OCI-LY7 (cell line): ENCODE measurements at regions not wholly inside any gene's neighbourhood (a gene's known extent, or its start where the extent isn't known, plus 50 kb on each side); places are given as distances from the start of the nearest gene placed in this dataset.

Experiments used
- BruUV-seq: library from RNA; stranded (reverse); fragments of 400-500 nt; replicated peaks from 2 replicates; lab custom pipeline; 2021; lab: Mats Ljungman, UMichigan
- CTCF ChIA-PET: fragments of 300-600 bp; sonication (Branson Sonifier 250); formaldehyde crosslinking; loops from one replicate; lab custom pipeline; 2022; ENCODE audit warnings: antibody characterized with exemption; ENCODE audit not compliant: unreplicated experiment; lab: Charles Lee
- POLR2A ChIA-PET: fragments of 300-600 bp; sonication (Branson Sonifier 250); formaldehyde crosslinking; loops from one replicate; lab custom pipeline; 2022; ENCODE audit warnings: antibody characterized with exemption; lab: Charles Lee
- DNase-seq: peaks from one replicate; pipeline ENCODE4 v3.0.0-alpha.2; 2015; ENCODE audit warnings: low spot score
- H2AFZ ChIP-seq: fragments of 200-600 bp; sonication (generic), shearing (Covaris generic); 2 replicates; pipeline ENCODE4 v1.6.1; 2014; ENCODE audit warnings: mild to moderate bottlenecking, antibody characterized with exemption, low read length, moderate library complexity
- H3K27ac ChIP-seq: fragments of 200-600 bp; sonication (generic); 2 replicates; pipeline ENCODE4 v1.5.1; 2014; ENCODE audit warnings: mixed run types, low read depth, mild to moderate bottlenecking, moderate library complexity, low read length, inconsistent platforms; ENCODE audit not compliant: poor library complexity, severe bottlenecking
- H3K36me3 ChIP-seq: fragments of 200-600 bp; sonication (generic); 2 replicates; pipeline ENCODE4 v1.6.1; 2014; ENCODE audit warnings: mild to moderate bottlenecking, antibody characterized with exemption, low read length, moderate library complexity, mixed read lengths; ENCODE audit not compliant: insufficient read depth
- H3K4me1 ChIP-seq: fragments of 200-600 bp; sonication (generic); 2 replicates; pipeline ENCODE4 v1.5.1; 2014; ENCODE audit warnings: mild to moderate bottlenecking, low read length; ENCODE audit not compliant: insufficient read depth, poor library complexity, severe bottlenecking
- H3K4me2 ChIP-seq: fragments of 200-600 bp; sonication (generic); 2 replicates; pipeline ENCODE4 v1.6.1; 2014; ENCODE audit warnings: mild to moderate bottlenecking, low read length
- H3K4me3 ChIP-seq: fragments of 200-600 bp; sonication (generic); 2 replicates; pipeline ENCODE4 v1.5.1; 2014; ENCODE audit warnings: mild to moderate bottlenecking, low read depth, low read length; ENCODE audit not compliant: poor library complexity, severe bottlenecking
- H3K79me2 ChIP-seq: fragments of 200-600 bp; sonication (generic); 2 replicates; pipeline ENCODE4 v1.6.1; 2016; ENCODE audit warnings: low read depth, mild to moderate bottlenecking, low read length, moderate library complexity, mixed read lengths; ENCODE audit not compliant: insufficient read depth
- H3K9me2 ChIP-seq: fragments of 200-600 bp; sonication (generic); 2 replicates; pipeline ENCODE4 v1.6.1; 2016; ENCODE audit warnings: mild to moderate bottlenecking, low read length, mixed read lengths; ENCODE audit not compliant: insufficient read depth
- H3K9me3 ChIP-seq: fragments of 200-600 bp; sonication (generic); 2 replicates; pipeline ENCODE4 v1.6.1; 2014; ENCODE audit warnings: mild to moderate bottlenecking, mixed run types, low read length, mixed read lengths
- H4K20me1 ChIP-seq: fragments of 200-600 bp; sonication (generic); 2 replicates; pipeline ENCODE4 v1.6.1; 2014; ENCODE audit warnings: mild to moderate bottlenecking, antibody characterized with exemption, low read length, moderate library complexity, mixed read lengths; ENCODE audit not compliant: insufficient read depth
- CTCF ChIP-seq: fragments of 200-600 bp; sonication (generic); conservative IDR thresholded peaks from 2 replicates; pipeline ENCODE4 v1.5.1; 2014; ENCODE audit warnings: mild to moderate bottlenecking, antibody characterized with exemption, low read length, moderate library complexity, mixed read lengths
- EZH2phosphoT487 ChIP-seq: fragments of 200-600 bp; sonication (generic); IDR thresholded peaks from 2 replicates; pipeline ENCODE4 v1.6.1; 2018; ENCODE audit warnings: low read depth, borderline replicate concordance, mild to moderate bottlenecking, mixed run types, antibody characterized with exemption, low read length, moderate library complexity, mixed read lengths
- intact Hi-C: fragments of 100-400 bp; cut with micrococcal nuclease; formaldehyde crosslinking; loops from one replicate; pipeline ENCODE4 v1.10.0; 2022; ENCODE audit not compliant: unreplicated experiment

GRCh38 chr2:516131-516530, 161.1 kb downstream of the TMEM18 start:
- POLR2A ChIA-PET, result no interaction called here
- no peaks in the 10 kb centered on the region for H3K4me1 ChIP-seq
- no peaks in the 10 kb centered on the region for H3K9me2 ChIP-seq
- H3K36me3 ChIP-seq, result no peaks in the 10 kb centered on the region
- intact Hi-C loops, result no loop called here
- no peak for DNase-seq
- TF ChIP-seq CTCF, result no peak
- TF ChIP-seq EZH2phosphoT487, result no peak
- no TSS peak for BruUV-seq
- H3K4me2 ChIP-seq, result no peak overlapping the region
- no peak overlapping the region for H2AFZ ChIP-seq
- H3K9me3 ChIP-seq, result no peaks in the 10 kb centered on the region
- no peaks in the 10 kb centered on the region for H4K20me1 ChIP-seq
- no peaks in the 10 kb centered on the region for H3K79me2 ChIP-seq
- no peak overlapping the region for H3K27ac ChIP-seq
- CTCF ChIA-PET, result no interaction called here
- no peak overlapping the region for H3K4me3 ChIP-seq

GRCh38 chr2:515441-516127, 161.6 kb downstream of the TMEM18 start:
- CTCF ChIA-PET, result no interaction called here
- BruUV-seq, result no TSS peak
- Histone ChIP-seq H3K4me3 (no peak overlapping the region), H4K20me1 (no peaks in the 10 kb centered on the region), H3K4me2 (no peak overlapping the region), H2AFZ (no peak overlapping the region), H3K4me1 (no peaks in the 10 kb centered on the region), H3K79me2 (no peaks in the 10 kb centered on the region), H3K36me3 (no peaks in the 10 kb centered on the region), H3K9me2 (no peaks in the 10 kb centered on the region), H3K27ac (no peak overlapping the region), H3K9me3 (no peaks in the 10 kb centered on the region)
- intact Hi-C loops, result no loop called here
- DNase-seq, result no peak
- POLR2A ChIA-PET, result interaction anchor here (0.7 kb wide), 1 partner anchor 220 kb away, joined by 3 read pairs; no protein-coding TSS in a partner anchor
- no peak for TF ChIP-seq CTCF
- no peak for TF ChIP-seq EZH2phosphoT487

- no peak for DNase-seq
- H3K36me3 ChIP-seq, result no peaks in the 10 kb centered on the region
- H3K27ac ChIP-seq, result no peak overlapping the region
- no peaks in the 10 kb centered on the region for H4K20me1 ChIP-seq
- H3K79me2 ChIP-seq, result no peaks in the 10 kb centered on the region
- ChIA-PET CTCF (no interaction called here), POLR2A (no interaction called here)
- H2AFZ ChIP-seq, result no peak overlapping the region
- H3K4me2 ChIP-seq, result no peak overlapping the region
- TF ChIP-seq CTCF (no peak), EZH2phosphoT487 (no peak)
- H3K9me3 ChIP-seq, result no peaks in the 10 kb centered on the region
- intact Hi-C loops, result no loop called here
- no TSS peak for BruUV-seq
- H3K4me1 ChIP-seq, result no peaks in the 10 kb centered on the region
- H3K4me3 ChIP-seq, result no peak overlapping the region
- no peaks in the 10 kb centered on the region for H3K9me2 ChIP-seq
These were observed 163.1 kb downstream of the TMEM18 start for GRCh38 chr2:513981-514706.
